Osteoblast (primary cell): ENCODE measurements at regions not wholly inside any gene's neighbourhood (a gene's known extent, or its start where the extent isn't known, plus 50 kb on each side); places are given as distances from the start of the nearest gene placed in this dataset.
A peak's percentile ranks its signal among the peaks of the same experiment; 100 is the strongest.

Source experiments
- DNase-seq: peaks from one replicate; pipeline ENCODE4 v3.0.0; 2011; ENCODE audit warnings: low spot score, mixed read lengths; ENCODE audit not compliant: insufficient read length; ENCODE audit errors: missing footprints
- H2AFZ ChIP-seq: 2 replicates; pipeline ENCODE4 v1.6.0; 2011; ENCODE audit warnings: mild to moderate bottlenecking, low read length
- H3K27ac ChIP-seq: 2 replicates; pipeline ENCODE4 v1.5.1; 2011; ENCODE audit warnings: mild to moderate bottlenecking, low read depth, low read length, moderate library complexity
- H3K27me3 ChIP-seq: 2 replicates; pipeline ENCODE4 v1.6.0; 2012; ENCODE audit warnings: mild to moderate bottlenecking, control low read depth, inconsistent platforms, low read length, moderate library complexity; ENCODE audit not compliant: insufficient read depth
- H3K36me3 ChIP-seq: 2 replicates; pipeline ENCODE4 v1.5.1; 2011; ENCODE audit warnings: mild to moderate bottlenecking, low read length, control low read depth, moderate library complexity; ENCODE audit not compliant: insufficient read depth
- H3K4me1 ChIP-seq: 2 replicates; pipeline ENCODE4 v1.5.1; 2011; ENCODE audit warnings: mild to moderate bottlenecking, low read length, control low read depth, moderate library complexity; ENCODE audit not compliant: insufficient read depth
- H3K4me2 ChIP-seq: 2 replicates; pipeline ENCODE4 v1.6.0; 2011; ENCODE audit warnings: mild to moderate bottlenecking, low read length; ENCODE audit not compliant: insufficient read depth
- H3K4me3 ChIP-seq: fragments of 200-600 bp; sonication (generic); 3 replicates; pipeline ENCODE4 v1.5.1; 2012; ENCODE audit warnings: mild to moderate bottlenecking, low read length, inconsistent platforms; ENCODE audit not compliant: insufficient read depth
- H3K79me2 ChIP-seq: 2 replicates; pipeline ENCODE4 v1.6.0; 2012; ENCODE audit warnings: mild to moderate bottlenecking, low read length, control low read depth, inconsistent platforms; ENCODE audit not compliant: insufficient read depth
- H3K9me3 ChIP-seq: 2 replicates; pipeline ENCODE4 v1.5.1; 2011; ENCODE audit warnings: low read depth, low read length, control low read depth
- H4K20me1 ChIP-seq: 2 replicates; pipeline ENCODE4 v1.6.0; 2012; ENCODE audit warnings: mild to moderate bottlenecking, low read length, control low read depth; ENCODE audit not compliant: insufficient read depth
- TF ChIP-seq, protein P1 (sequence below): IDR thresholded peaks from 2 replicates; pipeline ENCODE4 v1.5.1; 2011; ENCODE audit warnings: mild to moderate bottlenecking, low read depth, low read length, moderate library complexity; ENCODE audit errors: extremely low read depth

DNA sequence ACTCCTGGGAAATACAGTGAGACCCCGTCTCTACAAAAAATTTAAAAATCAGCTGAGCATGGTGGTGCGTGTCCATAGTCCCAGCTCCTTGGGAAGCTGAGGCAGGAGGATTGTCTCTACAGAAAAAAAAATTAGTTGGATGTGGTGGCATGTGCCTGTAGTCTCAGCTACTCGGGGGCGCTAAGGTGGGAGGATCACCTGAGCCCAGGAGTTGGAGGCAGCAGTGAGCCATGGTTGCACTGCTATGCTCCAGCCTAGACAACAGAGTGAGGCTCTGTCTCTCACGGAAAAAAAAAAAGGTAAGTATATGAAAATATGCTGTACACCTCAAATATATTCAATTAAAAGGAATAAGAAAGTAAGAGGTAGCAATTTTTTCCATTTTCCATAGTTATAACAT is 92.5 kb upstream of the TGIF1 start:
- no peak for DNase-seq
- Histone ChIP-seq H3K79me2 (no peaks in the 10 kb centered on the region), H3K9me3 (no peaks in the 10 kb centered on the region), H3K27me3 (no peaks in the 10 kb centered on the region), H3K27ac (no peak overlapping the region), H2AFZ (no peak overlapping the region), H3K4me3 (no peak overlapping the region), H3K36me3 (no peaks in the 10 kb centered on the region), H4K20me1 (no peaks in the 10 kb centered on the region), H3K4me1 (no peaks in the 10 kb centered on the region), H3K4me2 (no peak overlapping the region)
- TF ChIP-seq, protein P1, sequence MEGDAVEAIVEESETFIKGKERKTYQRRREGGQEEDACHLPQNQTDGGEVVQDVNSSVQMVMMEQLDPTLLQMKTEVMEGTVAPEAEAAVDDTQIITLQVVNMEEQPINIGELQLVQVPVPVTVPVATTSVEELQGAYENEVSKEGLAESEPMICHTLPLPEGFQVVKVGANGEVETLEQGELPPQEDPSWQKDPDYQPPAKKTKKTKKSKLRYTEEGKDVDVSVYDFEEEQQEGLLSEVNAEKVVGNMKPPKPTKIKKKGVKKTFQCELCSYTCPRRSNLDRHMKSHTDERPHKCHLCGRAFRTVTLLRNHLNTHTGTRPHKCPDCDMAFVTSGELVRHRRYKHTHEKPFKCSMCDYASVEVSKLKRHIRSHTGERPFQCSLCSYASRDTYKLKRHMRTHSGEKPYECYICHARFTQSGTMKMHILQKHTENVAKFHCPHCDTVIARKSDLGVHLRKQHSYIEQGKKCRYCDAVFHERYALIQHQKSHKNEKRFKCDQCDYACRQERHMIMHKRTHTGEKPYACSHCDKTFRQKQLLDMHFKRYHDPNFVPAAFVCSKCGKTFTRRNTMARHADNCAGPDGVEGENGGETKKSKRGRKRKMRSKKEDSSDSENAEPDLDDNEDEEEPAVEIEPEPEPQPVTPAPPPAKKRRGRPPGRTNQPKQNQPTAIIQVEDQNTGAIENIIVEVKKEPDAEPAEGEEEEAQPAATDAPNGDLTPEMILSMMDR = no peak

DNA sequence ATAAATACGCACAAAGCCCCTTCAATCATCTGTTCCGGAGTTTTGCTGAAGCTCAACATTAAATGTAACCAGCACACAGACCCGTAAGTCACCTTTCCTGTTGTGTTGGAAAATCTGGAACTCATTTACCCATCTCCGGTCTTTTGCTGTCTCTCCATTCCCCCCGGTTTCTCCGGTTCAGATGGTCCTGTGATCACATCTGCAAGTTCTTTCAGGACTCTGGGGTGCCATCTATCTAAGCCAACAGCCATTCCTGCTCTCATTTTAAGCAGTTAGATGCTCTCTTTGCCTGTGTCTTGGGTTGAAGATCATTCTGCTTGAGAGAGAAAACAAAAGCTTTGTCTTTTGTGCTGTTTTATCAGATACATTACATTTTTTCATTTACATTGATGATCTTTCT is 91.7 kb upstream of the TGIF1 start:
- DNase-seq = no peak
- no peaks in the 10 kb centered on the region for H3K27me3 ChIP-seq
- H3K4me2 ChIP-seq = peak overlapping the region; percentile 48
- H3K4me3 ChIP-seq = peak overlapping the region; percentile 30
- H4K20me1 ChIP-seq = no peaks in the 10 kb centered on the region
- H3K4me1 ChIP-seq = no peaks in the 10 kb centered on the region
- peak overlapping the region; percentile 74 for H2AFZ ChIP-seq
- no peaks in the 10 kb centered on the region for H3K36me3 ChIP-seq
- H3K27ac ChIP-seq = no peak overlapping the region
- H3K79me2 ChIP-seq = no peaks in the 10 kb centered on the region
- H3K9me3 ChIP-seq = no peaks in the 10 kb centered on the region
- TF ChIP-seq, protein P1 = no peak

DNA sequence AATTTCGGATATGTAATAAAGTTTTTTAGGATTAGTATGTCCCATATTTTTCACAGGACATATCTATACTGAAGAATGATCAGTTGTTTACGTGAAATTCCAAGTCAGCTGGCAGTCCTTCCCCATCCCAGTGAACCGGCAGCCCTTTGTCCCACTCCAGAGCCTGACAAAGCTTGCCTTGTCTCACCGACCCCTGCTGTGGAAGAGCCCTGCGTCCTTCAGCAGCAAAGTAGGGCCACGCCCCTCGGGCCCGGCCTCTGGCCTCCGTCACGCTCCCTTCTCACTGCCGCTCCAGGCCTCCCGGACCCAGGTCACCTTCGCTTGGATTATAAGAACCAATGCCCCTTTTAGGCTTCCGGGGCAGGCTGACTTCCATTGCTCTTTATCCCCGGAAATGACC is 89.8 kb upstream of the TGIF1 start:
- Histone ChIP-seq H3K36me3 (no peaks in the 10 kb centered on the region), H3K4me2 (no peak overlapping the region), H3K27me3 (no peaks in the 10 kb centered on the region), H3K79me2 (no peaks in the 10 kb centered on the region), H3K9me3 (no peaks in the 10 kb centered on the region), H3K27ac (no peak overlapping the region), H3K4me3 (no peak overlapping the region), H2AFZ (no peak overlapping the region), H3K4me1 (no peaks in the 10 kb centered on the region), H4K20me1 (no peaks in the 10 kb centered on the region)
- TF ChIP-seq, protein P1 = no peak
- no peak for DNase-seq

DNA sequence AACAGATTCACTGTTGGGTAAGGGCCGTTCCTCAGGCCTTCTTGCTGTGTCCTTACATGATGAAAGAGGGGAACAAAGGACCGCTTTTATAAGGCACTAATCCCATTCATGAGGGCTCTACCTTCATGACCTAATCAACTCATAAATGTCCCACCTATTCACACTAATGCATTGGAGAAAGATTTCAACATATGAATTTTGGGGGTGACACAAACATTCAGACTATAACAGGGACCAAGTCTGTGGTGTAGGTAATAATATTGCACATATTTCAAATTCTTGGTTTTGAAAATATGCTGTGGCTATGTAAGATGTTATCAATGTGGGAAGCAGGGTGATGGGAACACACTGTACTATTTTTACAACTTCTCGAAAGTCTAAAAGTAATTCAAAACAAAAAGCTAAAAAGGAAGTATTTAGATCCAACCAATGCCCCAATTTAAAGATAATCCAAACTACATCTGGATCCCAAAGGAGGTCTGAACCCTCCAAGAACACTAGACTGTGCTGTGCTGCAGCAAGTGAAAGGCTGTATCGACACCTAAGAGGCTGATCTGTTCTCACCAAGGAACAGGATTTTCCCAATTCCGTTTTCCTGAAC is 82.4 kb upstream of the TGIF1 start:
- no peak overlapping the region for H3K4me3 ChIP-seq
- peaks cover 14% of the 10 kb centered on the region for H3K4me1 ChIP-seq
- TF ChIP-seq, protein P1 = no peak
- no peaks in the 10 kb centered on the region for H3K27me3 ChIP-seq
- H3K79me2 ChIP-seq = no peaks in the 10 kb centered on the region
- H4K20me1 ChIP-seq = no peaks in the 10 kb centered on the region
- H3K27ac ChIP-seq = peak overlapping the region; percentile 25
- H3K36me3 ChIP-seq = no peaks in the 10 kb centered on the region
- H2AFZ ChIP-seq = no peak overlapping the region
- H3K9me3 ChIP-seq = no peaks in the 10 kb centered on the region
- H3K4me2 ChIP-seq = peak overlapping the region; percentile 35
- DNase-seq = peak; percentile 83
